Mesenteric fat pad (tissue), 1 donor: ENCODE measurements at regions not wholly inside any gene's neighbourhood (a gene's known extent, or its start where the extent isn't known, plus 50 kb on each side); places are given as distances from the start of the nearest gene placed in this dataset.
A peak's percentile ranks its signal among the peaks of the same experiment; 100 is the strongest.

Experiments
- DNase-seq: peaks from one replicate; pipeline ENCODE4 v3.0.0-alpha.2; 2020; ENCODE audit warnings: low spot score
- donor health status: DM: yes; HTN: yes; CAD: no.

- DNase-seq: peak; percentile 28
Measured at GRCh38 chr2:240225660-240226475, 85.4 kb upstream of the OTOS start.

GRCh38 chr2:240226672-240227537, 86.4 kb upstream of the OTOS start:
- DNase-seq: peak; percentile 76

- DNase-seq: peak; percentile 73
Measured at GRCh38 chr2:240227538-240228428, 87.3 kb upstream of the OTOS start.

GRCh38 chr2:240229005-240229404, 88.5 kb upstream of the OTOS start:
- DNase-seq: no peak

GRCh38 chr2:240229603-240230235, 89.3 kb upstream of the OTOS start:
- DNase-seq: peak; percentile 39

- DNase-seq: peak; percentile 60
Measured at GRCh38 chr2:240230291-240230931, 90.0 kb upstream of the OTOS start.

GRCh38 chr2:240231838-240232244, 91.4 kb upstream of the OTOS start:
- DNase-seq: peak; percentile 81

- DNase-seq: peak; percentile 89
Measured at GRCh38 chr2:240232264-240232915, 91.9 kb upstream of the OTOS start.

- peak; percentile 93 for DNase-seq
Measured at GRCh38 chr2:240232961-240233884, 92.8 kb upstream of the OTOS start.

- peak; percentile 83 for DNase-seq
Measured at GRCh38 chr2:240233885-240234502, 93.5 kb upstream of the OTOS start.

GRCh38 chr2:240234503-240234951, 94.1 kb upstream of the OTOS start:
- peak; percentile 49 for DNase-seq

- DNase-seq: peak; percentile 87
Measured at GRCh38 chr2:240235149-240235803, 94.8 kb upstream of the OTOS start.

- peak; percentile 82 for DNase-seq
Measured at GRCh38 chr2:240235811-240236210, 95.4 kb upstream of the OTOS start.

- DNase-seq: peak; percentile 71
Measured at GRCh38 chr2:240236217-240237111, 96.0 kb upstream of the OTOS start.

- DNase-seq: peak; percentile 84
Measured at GRCh38 chr2:240237609-240238174, 97.2 kb upstream of the OTOS start.

- DNase-seq: no peak
Measured at GRCh38 chr2:240238201-240238600, 97.7 kb upstream of the OTOS start.
